ENCODE measurements at regions not wholly inside any gene's neighbourhood (a gene's known extent, or its start where the extent isn't known, plus 50 kb on each side); places are given as distances from the start of the nearest gene placed in this dataset.

DNA sequence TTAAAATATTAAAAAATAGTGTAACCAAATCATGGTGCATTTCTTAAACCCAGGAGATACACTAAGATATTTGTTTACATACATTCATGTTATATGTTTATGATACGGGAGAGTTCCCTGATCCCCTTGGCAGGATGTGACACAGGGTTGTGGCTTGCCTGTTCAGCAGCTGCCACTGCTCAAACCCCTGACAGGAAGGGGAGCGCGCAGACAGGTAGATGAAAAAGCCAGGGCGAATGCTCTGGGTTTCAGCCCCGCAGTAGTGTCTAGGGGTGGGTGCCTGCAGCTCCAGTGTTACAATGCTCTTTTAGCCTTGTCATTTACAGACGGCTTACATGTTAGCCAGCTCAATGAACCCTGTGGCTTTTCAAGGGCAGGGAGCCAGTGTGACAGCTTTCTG, 1343.8 kb upstream of the IGFBP7 start:
- no peak for TF ChIP-seq POLR2AphosphoS5 (IDR thresholded peaks at IDR 0.05)
- TF ChIP-seq, protein P1, sequence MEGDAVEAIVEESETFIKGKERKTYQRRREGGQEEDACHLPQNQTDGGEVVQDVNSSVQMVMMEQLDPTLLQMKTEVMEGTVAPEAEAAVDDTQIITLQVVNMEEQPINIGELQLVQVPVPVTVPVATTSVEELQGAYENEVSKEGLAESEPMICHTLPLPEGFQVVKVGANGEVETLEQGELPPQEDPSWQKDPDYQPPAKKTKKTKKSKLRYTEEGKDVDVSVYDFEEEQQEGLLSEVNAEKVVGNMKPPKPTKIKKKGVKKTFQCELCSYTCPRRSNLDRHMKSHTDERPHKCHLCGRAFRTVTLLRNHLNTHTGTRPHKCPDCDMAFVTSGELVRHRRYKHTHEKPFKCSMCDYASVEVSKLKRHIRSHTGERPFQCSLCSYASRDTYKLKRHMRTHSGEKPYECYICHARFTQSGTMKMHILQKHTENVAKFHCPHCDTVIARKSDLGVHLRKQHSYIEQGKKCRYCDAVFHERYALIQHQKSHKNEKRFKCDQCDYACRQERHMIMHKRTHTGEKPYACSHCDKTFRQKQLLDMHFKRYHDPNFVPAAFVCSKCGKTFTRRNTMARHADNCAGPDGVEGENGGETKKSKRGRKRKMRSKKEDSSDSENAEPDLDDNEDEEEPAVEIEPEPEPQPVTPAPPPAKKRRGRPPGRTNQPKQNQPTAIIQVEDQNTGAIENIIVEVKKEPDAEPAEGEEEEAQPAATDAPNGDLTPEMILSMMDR (IDR thresholded peaks at IDR 0.05) = no peak
- TF ChIP-seq POLR2A (IDR thresholded peaks at IDR 0.05) = no peak

Data from suprapubic skin (tissue), 4 donors.